IMR-90 (cell line): ENCODE measurements at regions not wholly inside any gene's neighbourhood (a gene's known extent, or its start where the extent isn't known, plus 50 kb on each side); places are given as distances from the start of the nearest gene placed in this dataset.

Experiments
- ATAC-seq: fragments of 200-7000 bp; cut with Tn5 transposase; 2 replicates; pipeline ENCODE4 v1.9.1; 2020; ENCODE audit warnings: low read depth, mild to moderate bottlenecking, moderate library complexity
- BruUV-seq: library from RNA; stranded (reverse); fragments of 400-500 nt; replicated peaks from 2 replicates; lab custom pipeline; 2021; lab: Mats Ljungman, UMichigan
- CTCF ChIA-PET: fragments of 300-600 bp; formaldehyde crosslinking; extraction: SDS; loops from one replicate; lab custom pipeline; 2021; ENCODE audit warnings: antibody characterized with exemption; lab: Yijun Ruan, JAX
- POLR2A ChIA-PET: fragments of 300-600 bp; sonication (Branson Sonifier 250); formaldehyde crosslinking; loops from one replicate; lab custom pipeline; 2022; ENCODE audit warnings: antibody characterized with exemption; ENCODE audit not compliant: unreplicated experiment; lab: Charles Lee
- DNase-seq: peaks from one replicate; pipeline ENCODE4 v3.0.0; 2013
- H2AFZ ChIP-seq: replicated peaks from 2 replicates; pipeline ENCODE3; 2013; ENCODE audit warnings: low read length, mild to moderate bottlenecking; ENCODE audit not compliant: poor library complexity
- H2AK5ac ChIP-seq: 2 replicates; pipeline ENCODE4 v1.6.1; 2013; ENCODE audit warnings: low read depth, low read length, inconsistent platforms
- H2AK9ac ChIP-seq: replicated peaks from 2 replicates; pipeline ENCODE3; 2013; ENCODE audit warnings: mild to moderate bottlenecking, low read depth, low read length, moderate library complexity; ENCODE audit not compliant: poor library complexity
- H2BK120ac ChIP-seq: 2 replicates; pipeline ENCODE4 v1.6.1; 2013; ENCODE audit warnings: low read depth, low read length, inconsistent platforms
- H2BK15ac ChIP-seq: 3 replicates; pipeline ENCODE4 v1.6.1; 2013; ENCODE audit warnings: low read depth, low read length, inconsistent platforms
- H2BK20ac ChIP-seq: 2 replicates; pipeline ENCODE4 v1.6.1; 2013; ENCODE audit warnings: low read depth, mild to moderate bottlenecking, inconsistent platforms, low read length, moderate library complexity
- H2BK5ac ChIP-seq: 2 replicates; pipeline ENCODE4 v1.6.1; 2013; ENCODE audit warnings: mild to moderate bottlenecking, low read depth, low read length, inconsistent platforms; ENCODE audit not compliant: poor library complexity, severe bottlenecking
- H3K14ac ChIP-seq: replicated peaks from 2 replicates; pipeline ENCODE4 v1.6.1; 2013; ENCODE audit warnings: low read depth, low read length, inconsistent platforms
- H3K18ac ChIP-seq: 2 replicates; pipeline ENCODE4 v1.6.1; 2013; ENCODE audit warnings: low read depth, low read length, control low read depth
- H3K23ac ChIP-seq: 2 replicates; pipeline ENCODE4 v1.6.1; 2013; ENCODE audit warnings: low read depth, low read length, inconsistent platforms
- H3K27ac ChIP-seq: 2 replicates; pipeline ENCODE4 v1.5.1; 2013; ENCODE audit warnings: mild to moderate bottlenecking, control low read depth, low read length; ENCODE audit not compliant: insufficient read depth
- H3K27me3 ChIP-seq: 2 replicates; pipeline ENCODE4 v1.6.1; 2013; ENCODE audit warnings: low read length; ENCODE audit not compliant: control insufficient read depth, insufficient read depth
- H3K36me3 ChIP-seq: 2 replicates; pipeline ENCODE4 v1.6.1; 2013; ENCODE audit warnings: low read length, mixed read lengths; ENCODE audit not compliant: control insufficient read depth, insufficient read depth
- H3K4ac ChIP-seq: 2 replicates; pipeline ENCODE4 v1.6.1; 2013; ENCODE audit warnings: low read depth, low read length, inconsistent platforms
- H3K4me1 ChIP-seq: 2 replicates; pipeline ENCODE4 v1.6.1; 2013; ENCODE audit warnings: low read length, mixed read lengths; ENCODE audit not compliant: control insufficient read depth, insufficient read depth
- H3K4me2 ChIP-seq: 2 replicates; pipeline ENCODE4 v1.6.1; 2013; ENCODE audit warnings: low read depth, mild to moderate bottlenecking, control low read depth, low read length, moderate library complexity
- H3K4me3 ChIP-seq: 2 replicates; pipeline ENCODE4 v1.5.1; 2013; ENCODE audit warnings: low read depth, mild to moderate bottlenecking, control low read depth, low read length, moderate library complexity; ENCODE audit not compliant: insufficient read depth
- H3K56ac ChIP-seq: 2 replicates; pipeline ENCODE4 v1.6.1; 2013; ENCODE audit warnings: low read length, inconsistent platforms; ENCODE audit not compliant: insufficient read depth; ENCODE audit errors: extremely low read depth
- H3K79me1 ChIP-seq, 2 experiments: 2 replicates each; pipeline ENCODE4 v1.6.1; 2013; ENCODE audit warnings: low read length in 2 of 2, inconsistent platforms in 1 of 2, low read depth in 1 of 2
- H3K9ac ChIP-seq: 2 replicates; pipeline ENCODE4 v1.6.1; 2013; ENCODE audit warnings: low read depth, low read length, control low read depth
- H3K9me1 ChIP-seq: 2 replicates; pipeline ENCODE4 v1.6.1; 2013; ENCODE audit warnings: low read length, inconsistent platforms; ENCODE audit not compliant: insufficient read depth
- H3K9me3 ChIP-seq: 2 replicates; pipeline ENCODE4 v1.6.1; 2013; ENCODE audit warnings: low read length; ENCODE audit not compliant: control insufficient read depth, insufficient read depth
- H4K20me1 ChIP-seq: 2 replicates; pipeline ENCODE4 v1.6.1; 2013; ENCODE audit warnings: low read length, inconsistent platforms; ENCODE audit not compliant: insufficient read depth
- H4K5ac ChIP-seq: 2 replicates; pipeline ENCODE4 v1.6.1; 2013; ENCODE audit warnings: mild to moderate bottlenecking, low read depth, low read length, control low read depth
- H4K8ac ChIP-seq, 2 experiments: 2 replicates each; pipeline ENCODE4 v1.6.1; 2013; ENCODE audit warnings: low read depth in 2 of 2, low read length in 2 of 2, control low read depth in 1 of 2, inconsistent platforms in 1 of 2
- H4K91ac ChIP-seq: 2 replicates; pipeline ENCODE4 v1.6.1; 2013; ENCODE audit warnings: low read depth, low read length, inconsistent platforms; ENCODE audit not compliant: insufficient read depth
- BHLHE40 ChIP-seq: fragments of 150-350 bp; IDR thresholded peaks from 2 replicates; pipeline ENCODE4 v1.6.1; 2016; ENCODE audit warnings: mild to moderate bottlenecking, low read depth, low read length
- CEBPB ChIP-seq: IDR thresholded peaks from 2 replicates; pipeline ENCODE4 v1.6.1; 2012; ENCODE audit warnings: low read depth, low read length, improper control_type of control experiment
- CHD1 ChIP-seq: IDR thresholded peaks from 2 replicates; pipeline ENCODE4 v1.6.1; 2012; ENCODE audit warnings: low read depth, low read length, improper control_type of control experiment
- ELK1 ChIP-seq: fragments of 150-350 bp; IDR thresholded peaks from 2 replicates; pipeline ENCODE4 v1.6.1; 2016; ENCODE audit warnings: low read depth, mild to moderate bottlenecking, low read length, moderate library complexity, borderline replicate concordance
- FOS ChIP-seq: fragments of 150-350 bp; IDR thresholded peaks from 2 replicates; pipeline ENCODE4 v1.6.1; 2016; ENCODE audit warnings: low read depth, low read length
- MAFK ChIP-seq: IDR thresholded peaks from 2 replicates; pipeline ENCODE4 v1.6.1; 2012; ENCODE audit warnings: low read depth, low read length, improper control_type of control experiment
- MAZ ChIP-seq: IDR thresholded peaks from 2 replicates; pipeline ENCODE4 v1.6.1; 2012; ENCODE audit warnings: low read depth, mild to moderate bottlenecking, low read length, improper control_type of control experiment, moderate library complexity, borderline replicate concordance
- MXI1 ChIP-seq: IDR thresholded peaks from 2 replicates; pipeline ENCODE4 v1.6.1; 2012; ENCODE audit warnings: low read depth, mild to moderate bottlenecking, low read length, moderate library complexity, borderline replicate concordance
- NFE2L2 ChIP-seq: fragments of 150-350 bp; IDR thresholded peaks from 2 replicates; pipeline ENCODE4 v1.6.1; 2016; ENCODE audit warnings: low read depth, mild to moderate bottlenecking, low read length
- POLR2A ChIP-seq: IDR thresholded peaks from 2 replicates; pipeline ENCODE4 v1.6.1; 2012; ENCODE audit warnings: mild to moderate bottlenecking, low read depth, low read length
- RAD21 ChIP-seq: IDR thresholded peaks from 2 replicates; pipeline ENCODE4 v1.6.1; 2012; ENCODE audit warnings: low read length, improper control_type of control experiment
- RCOR1 ChIP-seq: IDR thresholded peaks from 2 replicates; pipeline ENCODE4 v1.6.1; 2012; ENCODE audit warnings: mild to moderate bottlenecking, low read length, improper control_type of control experiment; ENCODE audit not compliant: insufficient replicate concordance
- RFX5 ChIP-seq: IDR thresholded peaks from 2 replicates; pipeline ENCODE4 v1.8.0; 2012; ENCODE audit warnings: low read depth, mild to moderate bottlenecking, low read length, moderate library complexity
- USF2 ChIP-seq: fragments of 150-350 bp; IDR thresholded peaks from 2 replicates; pipeline ENCODE4 v1.6.1; 2017; ENCODE audit warnings: mild to moderate bottlenecking, antibody characterized with exemption, low read length, low read depth
- WGBS, 2 experiments: methylation state at CpG; one replicate each; pipeline versions ENCODE4 v1.1.5 to v1.1.7; 2013; ENCODE audit warnings: missing lambda C conversion rate in 2 of 2; ENCODE audit not compliant: insufficient read length in 1 of 2; ENCODE audit errors: extremely low coverage in 2 of 2; 5-methylcytosine and 5-hydroxymethylcytosine counted together
- dilution Hi-C: fragments of 300-500 bp; cut with HindIII; formaldehyde crosslinking; loops from one replicate; pipeline ENCODE4 v1.14.3; 2018; ENCODE audit warnings: low sequenced_read_pairs; ENCODE audit not compliant: unreplicated experiment
- in situ Hi-C: fragments of 300-500 bp; cut with MboI; formaldehyde crosslinking; loops from 3 replicates; pipeline ENCODE4 v1.14.3; 2019; ENCODE audit warnings: low sequenced_read_pairs, inconsistent platforms, mixed read lengths
- intact Hi-C: fragments of 100-400 bp; cut with micrococcal nuclease; formaldehyde crosslinking; loops from 2 replicates; pipeline ENCODE4 v1.10.0; 2022
- TF ChIP-seq, protein P1 (sequence below): conservative IDR thresholded peaks from 2 replicates; pipeline ENCODE4 v1.5.1; 2012; ENCODE audit warnings: mild to moderate bottlenecking, low read depth, low read length, improper control_type of control experiment

GRCh38 chr5:107772418-107773310 lies 101.9 kb upstream of the EFNA5 start:
- no peak overlapping the region for H3K4ac ChIP-seq
- no peak overlapping the region for H3K4me2 ChIP-seq
- H3K14ac ChIP-seq, result no peak overlapping the region
- no peak overlapping the region for H3K9ac ChIP-seq
- no peak overlapping the region for H4K91ac ChIP-seq
- H2BK5ac ChIP-seq, result no peak overlapping the region
- intact Hi-C loops, result no loop called here
- no peak overlapping the region for H3K27ac ChIP-seq
- H3K9me3 ChIP-seq, result no peaks in the 10 kb centered on the region
- H3K4me1 ChIP-seq, result peaks cover 1% of the 10 kb centered on the region; the same call in 1 of the 2 replicates
- dilution Hi-C loops, result no loop called here
- H2AK5ac ChIP-seq, result no peak overlapping the region
- WGBS, 2 experiments, result 78% methylated on average over 3 of the region's 11 CpGs; no CpG with 5 or more reads in 1 of the 2 experiments
- no peak overlapping the region for H2BK20ac ChIP-seq
- in situ Hi-C loops, result no loop called here
- no peak overlapping the region for H2BK15ac ChIP-seq
- no peaks in the 10 kb centered on the region for H3K9me1 ChIP-seq
- H3K4me3 ChIP-seq, result no peak overlapping the region
- H3K27me3 ChIP-seq, result no peaks in the 10 kb centered on the region
- H4K8ac ChIP-seq, result no peak overlapping the region
- no peak overlapping the region for H2BK120ac ChIP-seq
- H3K36me3 ChIP-seq, result no peaks in the 10 kb centered on the region
- BruUV-seq, result no TSS peak
- no peak overlapping the region for H2AK9ac ChIP-seq
- CTCF ChIA-PET, result no interaction called here
- ATAC-seq (no peak), DNase-seq (no peak)
- no peak overlapping the region; the same call in 1 of the 2 replicates for H4K5ac ChIP-seq
- TF ChIP-seq MAFK (no peak), RFX5 (no peak), RCOR1 (no peak), CHD1 (no peak), MXI1 (no peak), MAZ (no peak), RAD21 (no peak), CEBPB (no peak), POLR2A (no peak), ELK1 (no peak), USF2 (no peak), FOS (no peak), BHLHE40 (no peak), NFE2L2 (no peak)
- TF ChIP-seq, protein P1, sequence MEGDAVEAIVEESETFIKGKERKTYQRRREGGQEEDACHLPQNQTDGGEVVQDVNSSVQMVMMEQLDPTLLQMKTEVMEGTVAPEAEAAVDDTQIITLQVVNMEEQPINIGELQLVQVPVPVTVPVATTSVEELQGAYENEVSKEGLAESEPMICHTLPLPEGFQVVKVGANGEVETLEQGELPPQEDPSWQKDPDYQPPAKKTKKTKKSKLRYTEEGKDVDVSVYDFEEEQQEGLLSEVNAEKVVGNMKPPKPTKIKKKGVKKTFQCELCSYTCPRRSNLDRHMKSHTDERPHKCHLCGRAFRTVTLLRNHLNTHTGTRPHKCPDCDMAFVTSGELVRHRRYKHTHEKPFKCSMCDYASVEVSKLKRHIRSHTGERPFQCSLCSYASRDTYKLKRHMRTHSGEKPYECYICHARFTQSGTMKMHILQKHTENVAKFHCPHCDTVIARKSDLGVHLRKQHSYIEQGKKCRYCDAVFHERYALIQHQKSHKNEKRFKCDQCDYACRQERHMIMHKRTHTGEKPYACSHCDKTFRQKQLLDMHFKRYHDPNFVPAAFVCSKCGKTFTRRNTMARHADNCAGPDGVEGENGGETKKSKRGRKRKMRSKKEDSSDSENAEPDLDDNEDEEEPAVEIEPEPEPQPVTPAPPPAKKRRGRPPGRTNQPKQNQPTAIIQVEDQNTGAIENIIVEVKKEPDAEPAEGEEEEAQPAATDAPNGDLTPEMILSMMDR, result no peak
- no peak overlapping the region for H3K23ac ChIP-seq
- no peak overlapping the region for H2AFZ ChIP-seq
- H3K79me1 ChIP-seq, result no peaks in the 10 kb centered on the region
- H3K56ac ChIP-seq, result no peak overlapping the region
- POLR2A ChIA-PET, result no interaction called here
- H3K18ac ChIP-seq, result no peak overlapping the region
- no peaks in the 10 kb centered on the region for H4K20me1 ChIP-seq
